K562 (cell line): ENCODE measurements at regions not wholly inside any gene's neighbourhood (a gene's known extent, or its start where the extent isn't known, plus 50 kb on each side); places are given as distances from the start of the nearest gene placed in this dataset.

Experiments
- HMG20A ChIP-seq: fragments of 450-650 bp; formaldehyde crosslinking; conservative IDR thresholded peaks from 2 replicates; pipeline ENCODE4 v1.4.0; 2020; ENCODE audit warnings: mild to moderate bottlenecking, mixed read lengths
- POLR3A ChIP-seq: IDR thresholded peaks from 2 replicates; pipeline ENCODE4 v1.6.1; 2011; ENCODE audit warnings: borderline replicate concordance, mild to moderate bottlenecking, moderate library complexity; ENCODE audit not compliant: insufficient read length, insufficient read depth; ENCODE audit errors: extremely low read depth
- ZNF318 ChIP-seq, 2 experiments: fragments of 450-650 bp; IDR thresholded peaks; 2 replicates each; pipeline ENCODE4 v1.6.1; 2016; ENCODE audit warnings: mild to moderate bottlenecking in 2 of 2, borderline replicate concordance in 1 of 2, low read depth in 1 of 2, moderate library complexity in 1 of 2
- TF ChIP-seq, protein P1 (sequence below): fragments of 450-650 bp; IDR thresholded peaks from 2 replicates; pipeline ENCODE4 v1.6.1; 2016; ENCODE audit warnings: mild to moderate bottlenecking, moderate library complexity

GRCh38 chr10:111973306-111973705 is 210.3 kb downstream of the GPAM start (continued):
- TF ChIP-seq, protein P1, sequence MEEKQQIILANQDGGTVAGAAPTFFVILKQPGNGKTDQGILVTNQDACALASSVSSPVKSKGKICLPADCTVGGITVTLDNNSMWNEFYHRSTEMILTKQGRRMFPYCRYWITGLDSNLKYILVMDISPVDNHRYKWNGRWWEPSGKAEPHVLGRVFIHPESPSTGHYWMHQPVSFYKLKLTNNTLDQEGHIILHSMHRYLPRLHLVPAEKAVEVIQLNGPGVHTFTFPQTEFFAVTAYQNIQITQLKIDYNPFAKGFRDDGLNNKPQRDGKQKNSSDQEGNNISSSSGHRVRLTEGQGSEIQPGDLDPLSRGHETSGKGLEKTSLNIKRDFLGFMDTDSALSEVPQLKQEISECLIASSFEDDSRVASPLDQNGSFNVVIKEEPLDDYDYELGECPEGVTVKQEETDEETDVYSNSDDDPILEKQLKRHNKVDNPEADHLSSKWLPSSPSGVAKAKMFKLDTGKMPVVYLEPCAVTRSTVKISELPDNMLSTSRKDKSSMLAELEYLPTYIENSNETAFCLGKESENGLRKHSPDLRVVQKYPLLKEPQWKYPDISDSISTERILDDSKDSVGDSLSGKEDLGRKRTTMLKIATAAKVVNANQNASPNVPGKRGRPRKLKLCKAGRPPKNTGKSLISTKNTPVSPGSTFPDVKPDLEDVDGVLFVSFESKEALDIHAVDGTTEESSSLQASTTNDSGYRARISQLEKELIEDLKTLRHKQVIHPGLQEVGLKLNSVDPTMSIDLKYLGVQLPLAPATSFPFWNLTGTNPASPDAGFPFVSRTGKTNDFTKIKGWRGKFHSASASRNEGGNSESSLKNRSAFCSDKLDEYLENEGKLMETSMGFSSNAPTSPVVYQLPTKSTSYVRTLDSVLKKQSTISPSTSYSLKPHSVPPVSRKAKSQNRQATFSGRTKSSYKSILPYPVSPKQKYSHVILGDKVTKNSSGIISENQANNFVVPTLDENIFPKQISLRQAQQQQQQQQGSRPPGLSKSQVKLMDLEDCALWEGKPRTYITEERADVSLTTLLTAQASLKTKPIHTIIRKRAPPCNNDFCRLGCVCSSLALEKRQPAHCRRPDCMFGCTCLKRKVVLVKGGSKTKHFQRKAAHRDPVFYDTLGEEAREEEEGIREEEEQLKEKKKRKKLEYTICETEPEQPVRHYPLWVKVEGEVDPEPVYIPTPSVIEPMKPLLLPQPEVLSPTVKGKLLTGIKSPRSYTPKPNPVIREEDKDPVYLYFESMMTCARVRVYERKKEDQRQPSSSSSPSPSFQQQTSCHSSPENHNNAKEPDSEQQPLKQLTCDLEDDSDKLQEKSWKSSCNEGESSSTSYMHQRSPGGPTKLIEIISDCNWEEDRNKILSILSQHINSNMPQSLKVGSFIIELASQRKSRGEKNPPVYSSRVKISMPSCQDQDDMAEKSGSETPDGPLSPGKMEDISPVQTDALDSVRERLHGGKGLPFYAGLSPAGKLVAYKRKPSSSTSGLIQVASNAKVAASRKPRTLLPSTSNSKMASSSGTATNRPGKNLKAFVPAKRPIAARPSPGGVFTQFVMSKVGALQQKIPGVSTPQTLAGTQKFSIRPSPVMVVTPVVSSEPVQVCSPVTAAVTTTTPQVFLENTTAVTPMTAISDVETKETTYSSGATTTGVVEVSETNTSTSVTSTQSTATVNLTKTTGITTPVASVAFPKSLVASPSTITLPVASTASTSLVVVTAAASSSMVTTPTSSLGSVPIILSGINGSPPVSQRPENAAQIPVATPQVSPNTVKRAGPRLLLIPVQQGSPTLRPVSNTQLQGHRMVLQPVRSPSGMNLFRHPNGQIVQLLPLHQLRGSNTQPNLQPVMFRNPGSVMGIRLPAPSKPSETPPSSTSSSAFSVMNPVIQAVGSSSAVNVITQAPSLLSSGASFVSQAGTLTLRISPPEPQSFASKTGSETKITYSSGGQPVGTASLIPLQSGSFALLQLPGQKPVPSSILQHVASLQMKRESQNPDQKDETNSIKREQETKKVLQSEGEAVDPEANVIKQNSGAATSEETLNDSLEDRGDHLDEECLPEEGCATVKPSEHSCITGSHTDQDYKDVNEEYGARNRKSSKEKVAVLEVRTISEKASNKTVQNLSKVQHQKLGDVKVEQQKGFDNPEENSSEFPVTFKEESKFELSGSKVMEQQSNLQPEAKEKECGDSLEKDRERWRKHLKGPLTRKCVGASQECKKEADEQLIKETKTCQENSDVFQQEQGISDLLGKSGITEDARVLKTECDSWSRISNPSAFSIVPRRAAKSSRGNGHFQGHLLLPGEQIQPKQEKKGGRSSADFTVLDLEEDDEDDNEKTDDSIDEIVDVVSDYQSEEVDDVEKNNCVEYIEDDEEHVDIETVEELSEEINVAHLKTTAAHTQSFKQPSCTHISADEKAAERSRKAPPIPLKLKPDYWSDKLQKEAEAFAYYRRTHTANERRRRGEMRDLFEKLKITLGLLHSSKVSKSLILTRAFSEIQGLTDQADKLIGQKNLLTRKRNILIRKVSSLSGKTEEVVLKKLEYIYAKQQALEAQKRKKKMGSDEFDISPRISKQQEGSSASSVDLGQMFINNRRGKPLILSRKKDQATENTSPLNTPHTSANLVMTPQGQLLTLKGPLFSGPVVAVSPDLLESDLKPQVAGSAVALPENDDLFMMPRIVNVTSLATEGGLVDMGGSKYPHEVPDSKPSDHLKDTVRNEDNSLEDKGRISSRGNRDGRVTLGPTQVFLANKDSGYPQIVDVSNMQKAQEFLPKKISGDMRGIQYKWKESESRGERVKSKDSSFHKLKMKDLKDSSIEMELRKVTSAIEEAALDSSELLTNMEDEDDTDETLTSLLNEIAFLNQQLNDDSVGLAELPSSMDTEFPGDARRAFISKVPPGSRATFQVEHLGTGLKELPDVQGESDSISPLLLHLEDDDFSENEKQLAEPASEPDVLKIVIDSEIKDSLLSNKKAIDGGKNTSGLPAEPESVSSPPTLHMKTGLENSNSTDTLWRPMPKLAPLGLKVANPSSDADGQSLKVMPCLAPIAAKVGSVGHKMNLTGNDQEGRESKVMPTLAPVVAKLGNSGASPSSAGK = no peak
- TF ChIP-seq POLR3A (no peak), HMG20A (CRISPR knock-in tag) (no peak), ZNF318 (IDR thresholded peaks at IDR 0.05; ENCODE audit: borderline replicate concordance in 1 of 2, low read depth in 1 of 2) (no peak)
